ENCODE measurements at regions not wholly inside any gene's neighbourhood (a gene's known extent, or its start where the extent isn't known, plus 50 kb on each side); places are given as distances from the start of the nearest gene placed in this dataset.

- TF ChIP-seq CTCF (IDR thresholded peaks at IDR 0.05; ENCODE audit: poor library complexity) = no peak
- no peak for TF ChIP-seq EZH2phosphoT487 (IDR thresholded peaks at IDR 0.05; ENCODE audit: low read depth, severe bottlenecking, unreplicated experiment)
These were observed 209.1 kb upstream of the PTER start for GRCh38 chr10:16227674-16228073.

Measured in hepatocyte (in vitro differentiated cells).